ENCODE measurements at regions not wholly inside any gene's neighbourhood (a gene's known extent, or its start where the extent isn't known, plus 50 kb on each side); places are given as distances from the start of the nearest gene placed in this dataset.

DNA sequence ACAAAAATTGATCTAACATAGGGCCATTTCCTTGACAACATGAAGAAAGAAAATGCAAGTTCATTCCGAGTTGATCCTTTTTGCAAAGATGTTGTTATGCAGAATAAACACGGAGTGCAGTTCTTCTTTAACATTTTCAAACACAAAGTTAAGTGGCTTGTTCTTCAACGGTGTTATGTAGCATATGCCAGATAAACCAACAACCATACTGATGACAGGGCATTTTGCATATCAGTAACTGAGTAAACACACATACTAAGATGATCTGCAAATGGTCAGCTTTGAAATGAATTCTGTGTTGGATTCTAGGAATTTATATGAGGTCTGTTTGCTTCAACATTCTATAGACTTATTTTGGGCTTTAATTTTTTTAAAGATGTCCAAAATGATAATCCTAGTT lies 266.4 kb downstream of the GPD2 start:
- Histone ChIP-seq H3K79me2 (replicated peaks; ENCODE audit: insufficient read depth, low read length) (no peaks in the 10 kb centered on the region), H3F3A (ENCODE audit: insufficient read depth, low read length, poor library complexity, severe bottlenecking) (peaks cover 3% of the 10 kb centered on the region), H3K36me3 (ENCODE audit: insufficient read depth, low read length) (no peaks in the 10 kb centered on the region), H3K27me3 (ENCODE audit: insufficient read depth, low read depth, low read length) (no peaks in the 10 kb centered on the region), H3K4me2 (ENCODE audit: low read length) (no peak overlapping the region), H3K9me2 (ENCODE audit: insufficient read depth, low read length) (no peaks in the 10 kb centered on the region), H4K20me1 (ENCODE audit: insufficient read depth) (no peaks in the 10 kb centered on the region), H3K9me3 (ENCODE audit: low read length) (no peaks in the 10 kb centered on the region), H3K27ac (ENCODE audit: low read length) (no peak overlapping the region), H3K4me3 (ENCODE audit: low read length) (no peak overlapping the region), H3K9ac (ENCODE audit: low read length) (no peak overlapping the region), H2AFZ (ENCODE audit: low read depth, low read length) (no peak overlapping the region)
- TF ChIP-seq POLR2AphosphoS5 (IDR thresholded peaks at IDR 0.05) (no peak), RAD21 (conservative IDR thresholded peaks at IDR 0.05) (no peak), CTCF (IDR thresholded peaks at IDR 0.05; ENCODE audit: poor library complexity, severe bottlenecking) (no peak), MXI1 (conservative IDR thresholded peaks at IDR 0.05; ENCODE audit: poor library complexity, severe bottlenecking) (no peak), EP300 (conservative IDR thresholded peaks at IDR 0.05; ENCODE audit: poor library complexity, severe bottlenecking) (no peak), EZH2 (IDR thresholded peaks at IDR 0.05; ENCODE audit: borderline replicate concordance, insufficient read depth, low read length, poor library complexity, severe bottlenecking) (no peak), SMC3 (conservative IDR thresholded peaks at IDR 0.05; ENCODE audit: poor library complexity) (no peak), TAF1 (IDR thresholded peaks at IDR 0.05; ENCODE audit: low read depth) (no peak)
- TF ChIP-seq, protein P1, sequence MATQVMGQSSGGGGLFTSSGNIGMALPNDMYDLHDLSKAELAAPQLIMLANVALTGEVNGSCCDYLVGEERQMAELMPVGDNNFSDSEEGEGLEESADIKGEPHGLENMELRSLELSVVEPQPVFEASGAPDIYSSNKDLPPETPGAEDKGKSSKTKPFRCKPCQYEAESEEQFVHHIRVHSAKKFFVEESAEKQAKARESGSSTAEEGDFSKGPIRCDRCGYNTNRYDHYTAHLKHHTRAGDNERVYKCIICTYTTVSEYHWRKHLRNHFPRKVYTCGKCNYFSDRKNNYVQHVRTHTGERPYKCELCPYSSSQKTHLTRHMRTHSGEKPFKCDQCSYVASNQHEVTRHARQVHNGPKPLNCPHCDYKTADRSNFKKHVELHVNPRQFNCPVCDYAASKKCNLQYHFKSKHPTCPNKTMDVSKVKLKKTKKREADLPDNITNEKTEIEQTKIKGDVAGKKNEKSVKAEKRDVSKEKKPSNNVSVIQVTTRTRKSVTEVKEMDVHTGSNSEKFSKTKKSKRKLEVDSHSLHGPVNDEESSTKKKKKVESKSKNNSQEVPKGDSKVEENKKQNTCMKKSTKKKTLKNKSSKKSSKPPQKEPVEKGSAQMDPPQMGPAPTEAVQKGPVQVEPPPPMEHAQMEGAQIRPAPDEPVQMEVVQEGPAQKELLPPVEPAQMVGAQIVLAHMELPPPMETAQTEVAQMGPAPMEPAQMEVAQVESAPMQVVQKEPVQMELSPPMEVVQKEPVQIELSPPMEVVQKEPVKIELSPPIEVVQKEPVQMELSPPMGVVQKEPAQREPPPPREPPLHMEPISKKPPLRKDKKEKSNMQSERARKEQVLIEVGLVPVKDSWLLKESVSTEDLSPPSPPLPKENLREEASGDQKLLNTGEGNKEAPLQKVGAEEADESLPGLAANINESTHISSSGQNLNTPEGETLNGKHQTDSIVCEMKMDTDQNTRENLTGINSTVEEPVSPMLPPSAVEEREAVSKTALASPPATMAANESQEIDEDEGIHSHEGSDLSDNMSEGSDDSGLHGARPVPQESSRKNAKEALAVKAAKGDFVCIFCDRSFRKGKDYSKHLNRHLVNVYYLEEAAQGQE (IDR thresholded peaks at IDR 0.05; ENCODE audit: borderline replicate concordance) = no peak

DNA sequence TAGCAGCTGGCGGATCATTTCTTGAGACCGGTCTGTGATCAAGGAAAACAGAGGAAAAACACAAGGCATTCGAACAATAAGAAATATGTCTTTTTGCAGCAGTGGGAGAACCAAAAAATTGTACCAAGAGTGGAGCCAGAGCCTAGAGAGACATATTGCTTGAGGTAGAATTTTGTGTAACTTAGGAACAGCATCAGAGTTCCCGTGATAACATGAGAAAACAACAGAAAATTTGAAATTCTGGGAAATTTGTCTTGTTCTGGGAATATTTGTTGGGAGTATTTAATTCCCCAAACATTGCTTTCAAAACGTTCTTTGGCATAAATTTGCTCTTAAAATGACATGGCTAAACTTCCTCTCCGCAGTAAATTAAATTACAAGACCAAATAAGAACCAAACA lies 267.5 kb downstream of the GPD2 start:
- Histone ChIP-seq H3K27me3 (ENCODE audit: insufficient read depth, low read depth, low read length) (no peaks in the 10 kb centered on the region), H3K4me3 (ENCODE audit: low read length) (no peak overlapping the region), H3K36me3 (ENCODE audit: insufficient read depth, low read length) (no peaks in the 10 kb centered on the region), H3K27ac (ENCODE audit: low read length) (no peak overlapping the region), H3F3A (ENCODE audit: insufficient read depth, low read length, poor library complexity, severe bottlenecking) (peaks cover 3% of the 10 kb centered on the region), H2AFZ (ENCODE audit: low read depth, low read length) (no peak overlapping the region), H3K9me2 (ENCODE audit: insufficient read depth, low read length) (no peaks in the 10 kb centered on the region), H3K9me3 (ENCODE audit: low read length) (no peaks in the 10 kb centered on the region), H3K4me2 (ENCODE audit: low read length) (no peak overlapping the region), H3K79me2 (replicated peaks; ENCODE audit: insufficient read depth, low read length) (no peaks in the 10 kb centered on the region), H3K9ac (ENCODE audit: low read length) (no peak overlapping the region), H4K20me1 (ENCODE audit: insufficient read depth) (no peaks in the 10 kb centered on the region)
- TF ChIP-seq EP300 (conservative IDR thresholded peaks at IDR 0.05; ENCODE audit: poor library complexity, severe bottlenecking) (no peak), EZH2 (IDR thresholded peaks at IDR 0.05; ENCODE audit: borderline replicate concordance, insufficient read depth, low read length, poor library complexity, severe bottlenecking) (no peak), MXI1 (conservative IDR thresholded peaks at IDR 0.05; ENCODE audit: poor library complexity, severe bottlenecking) (no peak), CTCF (IDR thresholded peaks at IDR 0.05; ENCODE audit: poor library complexity, severe bottlenecking) (no peak), TAF1 (IDR thresholded peaks at IDR 0.05; ENCODE audit: low read depth) (no peak), RAD21 (conservative IDR thresholded peaks at IDR 0.05) (no peak), SMC3 (conservative IDR thresholded peaks at IDR 0.05; ENCODE audit: poor library complexity) (no peak), POLR2AphosphoS5 (IDR thresholded peaks at IDR 0.05) (no peak)
- TF ChIP-seq, protein P1 (IDR thresholded peaks at IDR 0.05; ENCODE audit: borderline replicate concordance) = no peak
